BJ (cell line): ENCODE measurements at regions not wholly inside any gene's neighbourhood (a gene's known extent, or its start where the extent isn't known, plus 50 kb on each side); places are given as distances from the start of the nearest gene placed in this dataset.
"Not testable (repeated sequence)": the region's sequence is repeated elsewhere in the genome, so short reads cannot be mapped to it uniquely, and the experiment has no call there.

ENCODE experiments used
- CTCF ChIA-PET: fragments of 350-600 bp; formaldehyde crosslinking; extraction: SDS; loops from one replicate; lab custom pipeline; 2021; ENCODE audit warnings: antibody characterized with exemption, inconsistent platforms; lab: Yijun Ruan, JAX
- POLR2A ChIA-PET: fragments of 300-600 bp; sonication (Branson Sonifier 250); formaldehyde crosslinking; extraction: SDS; loops from one replicate; lab custom pipeline; 2021; ENCODE audit warnings: antibody characterized with exemption; lab: Charles Lee
- DNase-seq: peaks from one replicate; pipeline ENCODE4 v3.0.0-alpha.2; 2011; ENCODE audit warnings: low read depth
- H3K27me3 ChIP-seq: 2 replicates; pipeline ENCODE4 v1.6.0; 2011; ENCODE audit warnings: low read length; ENCODE audit not compliant: control insufficient read depth, insufficient read depth
- H3K36me3 ChIP-seq: 2 replicates; pipeline ENCODE4 v1.5.1; 2011; ENCODE audit warnings: low read length; ENCODE audit not compliant: control insufficient read depth, insufficient read depth
- H3K4me3 ChIP-seq: 2 replicates; pipeline ENCODE4 v1.5.1; 2011; ENCODE audit warnings: low read depth, mild to moderate bottlenecking, control low read depth, low read length
- CTCF ChIP-seq: IDR thresholded peaks from 2 replicates; pipeline ENCODE4 v1.5.1; 2011; ENCODE audit warnings: low read depth, mild to moderate bottlenecking, control low read depth, inconsistent platforms, low read length, moderate library complexity; ENCODE audit not compliant: insufficient read depth

- Histone ChIP-seq H3K36me3 (no peaks in the 10 kb centered on the region), H3K27me3 (no peaks in the 10 kb centered on the region), H3K4me3 (no peak overlapping the region)
- ChIA-PET POLR2A (no interaction called here), CTCF (no interaction called here)
- no peak for DNase-seq
- no peak for TF ChIP-seq CTCF
Observed at GRCh38 chr4:148914301-148914700, 472.1 kb upstream of the NR3C2 start.

GRCh38 chr4:148903388-148903787, 461.2 kb upstream of the NR3C2 start:
- H3K36me3 ChIP-seq, result no peaks in the 10 kb centered on the region
- no peaks in the 10 kb centered on the region for H3K27me3 ChIP-seq
- POLR2A ChIA-PET, result no interaction called here
- no peak for DNase-seq
- no peak for TF ChIP-seq CTCF
- CTCF ChIA-PET, result interaction anchor here (0.7 kb wide), 1 partner anchor 9 kb away, joined by 3 read pairs; no protein-coding TSS in a partner anchor
- no peak overlapping the region for H3K4me3 ChIP-seq

GRCh38 chr4:148901075-148901705, 459.0 kb upstream of the NR3C2 start:
- CTCF ChIA-PET, result no interaction called here
- DNase-seq, result no peak
- POLR2A ChIA-PET, result no interaction called here
- H3K4me3 ChIP-seq, result no peak overlapping the region
- H3K36me3 ChIP-seq, result no peaks in the 10 kb centered on the region
- TF ChIP-seq CTCF, result no peak
- no peaks in the 10 kb centered on the region for H3K27me3 ChIP-seq

GRCh38 chr4:148898139-148898538, 455.9 kb upstream of the NR3C2 start:
- DNase-seq, H3K36me3 ChIP-seq, H3K27me3 ChIP-seq, H3K4me3 ChIP-seq, CTCF ChIA-PET, POLR2A ChIA-PET: not testable (repeated sequence)

GRCh38 chr4:148893095-148893494, 450.9 kb upstream of the NR3C2 start:
- no peaks in the 10 kb centered on the region for H3K27me3 ChIP-seq
- H3K36me3 ChIP-seq, result no peaks in the 10 kb centered on the region
- H3K4me3 ChIP-seq, result no peak overlapping the region
- DNase-seq, result no peak
- TF ChIP-seq CTCF, result no peak
- CTCF ChIA-PET, result no interaction called here
- POLR2A ChIA-PET, result no interaction called here

- no peak for DNase-seq
- H3K4me3 ChIP-seq, result no peak overlapping the region
- ChIA-PET CTCF (no interaction called here), POLR2A (no interaction called here)
- no peaks in the 10 kb centered on the region for H3K36me3 ChIP-seq
- TF ChIP-seq CTCF, result no peak
- H3K27me3 ChIP-seq, result no peaks in the 10 kb centered on the region
Observed at GRCh38 chr4:148883891-148884290, 441.7 kb upstream of the NR3C2 start.
